OCI-LY7 (cell line): ENCODE measurements at regions not wholly inside any gene's neighbourhood (a gene's known extent, or its start where the extent isn't known, plus 50 kb on each side); places are given as distances from the start of the nearest gene placed in this dataset.

Source experiments
- CTCF ChIP-seq: fragments of 200-600 bp; sonication (generic); conservative IDR thresholded peaks from 2 replicates; pipeline ENCODE4 v1.5.1; 2014; ENCODE audit warnings: mild to moderate bottlenecking, antibody characterized with exemption, low read length, moderate library complexity, mixed read lengths
- EZH2phosphoT487 ChIP-seq: fragments of 200-600 bp; sonication (generic); IDR thresholded peaks from 2 replicates; pipeline ENCODE4 v1.6.1; 2018; ENCODE audit warnings: low read depth, borderline replicate concordance, mild to moderate bottlenecking, mixed run types, antibody characterized with exemption, low read length, moderate library complexity, mixed read lengths

GRCh38 chr2:4221434-4221833, 518.1 kb downstream of the DCDC2C start:
- TF ChIP-seq CTCF, result no peak
- no peak for TF ChIP-seq EZH2phosphoT487
